ENCODE measurements at regions not wholly inside any gene's neighbourhood (a gene's known extent, or its start where the extent isn't known, plus 50 kb on each side); places are given as distances from the start of the nearest gene placed in this dataset.
"Not testable (repeated sequence)": the region's sequence is repeated elsewhere in the genome, so short reads cannot be mapped to it uniquely, and the experiment has no call there.

DNA sequence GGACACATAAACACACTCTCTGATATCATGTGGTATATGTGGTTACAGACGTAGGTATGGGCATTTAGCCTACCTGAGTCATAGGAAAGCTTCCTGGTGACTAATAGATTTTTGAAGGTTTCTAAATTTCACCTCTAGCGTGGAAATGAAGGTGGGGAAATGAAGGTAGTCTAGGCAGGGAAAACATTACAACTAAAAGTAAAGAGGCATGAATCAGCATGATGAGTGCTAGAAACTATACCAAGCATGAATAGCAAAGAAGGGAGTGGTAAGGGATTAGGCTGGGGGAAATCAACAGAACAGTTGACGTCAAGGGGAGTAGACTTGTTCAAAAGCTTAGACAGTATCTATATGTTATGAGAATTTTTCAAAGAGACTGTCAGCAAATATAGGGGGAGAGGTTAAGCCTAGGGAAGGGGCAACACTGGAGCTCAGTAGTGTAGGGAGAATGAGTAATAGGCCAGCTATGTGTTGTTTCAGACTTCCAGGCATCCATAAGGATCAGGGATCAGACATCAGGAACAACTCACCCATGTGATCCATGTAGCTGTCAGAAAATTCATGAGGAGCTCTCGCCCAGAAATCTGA lies 279.3 kb upstream of the DIPK2B start:
- peak; percentile 90 for DNase-seq (ENCODE audit: low read depth)

DNA sequence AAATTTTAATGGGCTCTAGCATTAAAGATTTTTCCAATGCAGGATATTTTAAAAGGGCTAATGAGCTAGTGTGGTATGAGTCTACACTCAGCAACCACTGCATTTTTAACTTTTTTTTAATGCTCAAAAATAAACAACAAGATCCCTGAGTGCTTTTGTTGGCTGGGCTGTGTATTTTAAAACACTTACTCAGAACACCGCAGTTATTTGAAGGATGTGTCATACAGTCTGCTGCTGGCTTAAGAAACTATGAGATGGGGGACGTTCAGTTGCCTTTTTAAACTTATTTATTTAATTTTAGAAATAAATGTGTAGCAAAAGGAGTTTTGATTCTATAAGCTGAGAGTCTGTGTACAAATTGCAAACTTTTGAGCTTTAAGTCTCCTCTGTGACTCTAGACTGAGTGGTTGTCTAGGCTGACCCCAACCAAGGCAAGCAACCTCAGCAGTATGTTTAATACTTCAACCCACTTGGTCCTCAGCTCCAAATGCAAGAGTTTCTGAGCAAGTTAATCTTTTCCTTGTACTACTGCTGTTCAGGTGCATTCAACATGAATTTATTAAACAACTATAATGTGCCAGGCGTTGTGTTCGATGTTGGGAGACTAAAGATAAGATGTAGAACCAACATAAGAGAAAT lies 278.6 kb upstream of the DIPK2B start:
- DNase-seq (ENCODE audit: low read depth) = peak; percentile 70

DNA sequence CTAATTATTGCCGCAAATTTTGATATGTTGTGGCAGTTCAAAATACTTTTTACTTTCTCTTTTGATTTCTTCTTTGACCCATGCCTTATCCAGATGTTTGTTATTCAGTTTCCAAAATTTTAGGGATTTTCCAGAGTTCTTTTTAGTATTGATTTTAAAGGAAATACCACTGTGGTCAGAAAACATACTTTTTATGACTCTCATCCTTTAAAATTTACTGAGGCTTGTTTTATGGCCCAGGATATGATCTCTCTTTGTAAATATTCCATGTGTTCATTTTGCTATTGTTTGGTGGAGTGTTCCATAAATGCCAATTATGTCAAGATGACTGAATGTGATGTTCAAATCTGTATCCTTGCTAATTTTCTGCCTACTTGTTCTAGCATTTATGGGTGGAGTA lies 272.3 kb upstream of the DIPK2B start:
- peak; percentile 78 for DNase-seq (ENCODE audit: low read depth)

- DNase-seq (ENCODE audit: low read depth) = not testable (repeated sequence)
Measured at GRCh38 chrX:45467537-45467936, 266.9 kb upstream of the DIPK2B start.

- DNase-seq (ENCODE audit: low read depth) = not testable (repeated sequence)
Measured at GRCh38 chrX:45455732-45456131, 255.1 kb upstream of the DIPK2B start.

- DNase-seq (ENCODE audit: low read depth) = no peak
Measured at GRCh38 chrX:45454290-45454689, 253.6 kb upstream of the DIPK2B start.

- no peak for DNase-seq (ENCODE audit: low read depth)
Measured at GRCh38 chrX:45449982-45450381, 249.3 kb upstream of the DIPK2B start.

DNA sequence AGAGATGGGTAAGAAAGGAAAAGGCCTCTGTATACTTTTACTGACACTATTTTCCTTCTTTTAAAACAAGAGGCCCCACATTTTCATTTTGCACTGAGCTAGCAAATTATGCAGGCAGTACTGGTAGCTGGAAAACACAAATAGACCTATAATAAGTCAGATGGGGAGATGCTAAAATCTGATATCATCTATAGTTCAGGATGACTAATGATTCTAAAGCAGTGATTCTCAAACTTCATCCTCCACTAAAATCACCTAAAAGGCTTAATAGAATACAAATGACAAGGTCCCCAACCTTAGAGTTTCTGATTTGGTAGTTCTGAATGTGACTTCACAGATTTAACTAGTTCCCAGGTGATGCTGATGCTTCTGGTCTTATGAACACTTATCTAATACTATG lies 247.3 kb upstream of the DIPK2B start:
- no peak for DNase-seq (ENCODE audit: low read depth)

DNA sequence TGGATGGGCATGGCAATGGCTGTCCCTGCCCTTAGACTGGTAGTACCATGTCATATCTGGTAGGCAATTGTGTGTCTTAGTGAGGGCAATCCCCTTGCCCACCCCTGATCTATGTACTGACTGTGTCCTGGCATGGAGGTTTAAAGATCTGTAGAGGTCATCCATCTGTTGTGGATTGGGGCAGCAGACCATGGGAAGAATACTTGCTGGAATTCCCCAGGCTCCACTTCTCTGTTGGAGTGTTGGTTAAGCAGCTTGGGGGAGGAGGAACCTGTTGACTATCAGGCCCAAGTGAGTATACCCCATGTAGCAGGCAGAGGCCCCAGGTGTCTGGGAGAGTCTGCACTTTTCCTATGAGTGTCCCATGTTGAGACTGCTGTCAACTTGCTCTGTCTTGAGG lies 246.7 kb upstream of the DIPK2B start:
- no peak for DNase-seq (ENCODE audit: low read depth)

GRCh38 chrX:45445745-45446412 lies 245.2 kb upstream of the DIPK2B start:
- DNase-seq (ENCODE audit: low read depth) = peak; percentile 62

GRCh38 chrX:45437186-45437585 lies 236.5 kb upstream of the DIPK2B start:
- DNase-seq (ENCODE audit: low read depth) = no peak

- no peak for DNase-seq (ENCODE audit: low read depth)
Measured at GRCh38 chrX:45435481-45435880, 234.8 kb upstream of the DIPK2B start.

- no peak for DNase-seq (ENCODE audit: low read depth)
Measured at GRCh38 chrX:45434231-45434630, 233.6 kb upstream of the DIPK2B start.

DNA sequence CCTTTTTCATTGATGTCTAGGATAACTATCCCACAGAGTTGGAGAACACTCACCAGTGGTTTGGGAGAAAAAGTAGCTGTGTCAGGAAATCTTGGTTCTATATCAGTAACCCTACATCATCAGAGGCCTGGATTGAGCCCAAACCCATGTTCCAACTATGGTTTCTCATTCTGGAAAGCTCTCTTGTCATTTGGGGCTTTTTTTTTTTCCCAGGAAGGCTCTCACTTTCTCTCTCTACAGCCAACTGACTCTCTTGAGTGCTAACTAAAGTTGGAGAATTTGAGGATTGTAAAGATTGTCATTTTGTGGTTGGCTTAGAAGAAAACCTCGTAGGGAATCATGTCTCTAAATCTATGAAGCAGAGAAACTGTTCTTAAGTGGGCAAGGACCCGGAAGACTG lies 228.2 kb upstream of the DIPK2B start:
- DNase-seq (ENCODE audit: low read depth) = no peak

DNA sequence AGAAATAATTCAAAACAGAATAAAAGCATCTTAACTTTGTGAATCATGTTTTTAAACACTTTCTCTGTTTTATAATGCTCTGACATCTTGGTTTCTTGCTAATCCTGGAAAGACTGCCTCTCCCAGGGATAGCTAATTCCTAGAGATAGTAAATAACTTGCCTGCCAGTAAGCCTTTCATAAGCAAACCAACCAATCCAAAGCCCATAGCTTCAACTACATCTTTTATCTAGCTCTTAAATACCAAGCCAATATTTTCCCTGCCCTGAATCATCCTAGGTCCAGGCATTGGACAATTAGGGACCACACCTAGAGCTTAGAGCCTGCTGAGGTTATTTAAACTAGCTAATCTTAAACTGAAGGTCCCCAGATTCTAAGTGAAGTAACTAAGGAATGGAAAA lies 223.7 kb upstream of the DIPK2B start:
- DNase-seq (ENCODE audit: low read depth) = no peak

- DNase-seq (ENCODE audit: low read depth) = no peak
Measured at GRCh38 chrX:45422216-45422925, 221.7 kb upstream of the DIPK2B start.

- no peak for DNase-seq (ENCODE audit: low read depth)
Measured at GRCh38 chrX:45421806-45422205, 221.1 kb upstream of the DIPK2B start.

- no peak for DNase-seq (ENCODE audit: low read depth)
Measured at GRCh38 chrX:45404206-45404605, 203.5 kb upstream of the DIPK2B start.

DNA sequence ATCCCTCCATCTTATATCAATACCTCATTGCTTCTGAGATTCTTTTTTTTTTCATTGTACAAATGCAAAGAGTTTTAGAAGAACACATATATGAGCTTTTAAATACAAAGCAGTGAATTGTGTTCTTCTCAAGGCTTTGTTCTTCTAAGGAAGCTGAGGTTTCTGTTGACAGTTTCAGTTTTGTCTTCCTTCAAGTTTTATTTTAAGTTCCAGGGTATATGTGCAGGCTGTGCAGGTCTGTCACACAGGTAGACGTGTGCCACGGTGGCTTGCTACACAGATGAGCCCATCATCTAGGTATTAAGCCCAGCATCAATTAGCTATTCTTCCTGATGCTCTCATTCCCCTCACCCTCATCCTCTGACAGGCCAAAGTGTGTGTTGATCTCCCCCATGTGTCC lies 201.2 kb upstream of the DIPK2B start:
- DNase-seq (ENCODE audit: low read depth) = no peak

DNA sequence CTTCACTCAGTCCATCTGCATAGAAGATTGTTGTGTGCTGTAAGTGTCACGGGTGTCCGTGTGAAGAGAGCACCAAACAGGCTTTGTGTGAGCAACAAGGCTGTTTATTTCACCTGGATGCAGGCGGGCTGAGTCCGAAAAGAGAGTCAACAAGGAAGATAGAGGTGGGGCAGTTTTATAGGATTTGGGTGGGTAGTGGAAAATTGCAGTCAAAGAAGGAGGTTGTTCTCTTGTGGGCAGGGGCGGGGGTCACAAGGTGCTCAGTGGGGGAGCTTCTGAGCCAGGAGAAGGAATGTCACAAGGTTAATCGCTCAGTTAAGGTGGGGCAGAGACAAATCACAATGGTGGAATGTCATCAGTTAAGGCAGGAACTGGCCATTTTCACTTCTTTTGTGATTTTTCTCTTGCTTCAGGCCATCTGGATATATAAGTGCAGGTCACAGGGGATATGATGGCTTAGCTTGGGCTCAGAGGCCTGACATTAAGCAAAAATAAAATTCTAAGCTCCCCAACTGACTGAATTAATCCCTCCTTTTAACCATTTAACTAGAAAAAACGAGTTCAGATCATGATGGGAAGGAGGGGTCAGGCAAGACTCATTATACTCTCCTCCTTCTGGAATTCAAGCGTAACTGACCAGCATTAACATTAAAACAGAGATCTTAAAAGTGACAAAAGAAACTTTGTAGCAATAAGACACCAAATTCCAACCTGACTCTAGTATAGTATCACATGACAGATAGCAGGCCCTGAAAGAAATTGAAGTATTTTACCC lies 200.5 kb upstream of the DIPK2B start:
- not testable (repeated sequence) for DNase-seq (ENCODE audit: low read depth)

DNA sequence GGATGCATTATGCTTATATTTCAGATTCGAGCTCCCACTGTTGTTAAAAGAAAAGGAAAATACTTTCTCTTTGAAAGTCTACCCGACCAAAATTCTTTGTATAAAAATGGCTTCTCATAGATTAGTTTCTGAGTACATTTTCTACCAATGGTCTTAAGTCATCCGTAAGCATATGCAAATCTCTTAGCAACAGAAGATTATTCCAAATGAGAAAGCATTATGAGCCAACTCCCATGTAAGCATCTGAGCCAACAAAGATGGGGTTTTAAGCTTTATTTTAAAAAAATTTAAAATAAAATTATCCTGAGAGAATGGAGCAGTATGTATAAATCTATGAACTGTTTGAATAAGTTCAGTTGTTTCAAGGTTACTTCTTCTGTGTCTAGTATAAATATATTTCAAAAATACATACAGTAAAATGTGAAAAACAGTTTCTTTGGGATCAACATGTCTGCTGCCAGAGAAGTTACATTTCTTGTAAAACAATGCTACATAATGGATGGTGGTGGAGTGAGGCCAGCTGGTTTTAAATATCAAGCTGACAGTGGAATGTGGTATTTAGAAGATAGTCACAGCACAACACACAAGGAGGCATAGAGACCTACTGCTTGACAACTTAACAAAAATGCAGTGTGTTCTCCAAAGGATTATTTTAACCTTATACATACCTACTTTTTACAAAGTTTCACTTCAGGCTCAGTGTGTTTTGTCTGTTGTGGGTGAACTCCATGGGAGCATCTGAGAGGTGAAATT lies 199.5 kb upstream of the DIPK2B start:
- DNase-seq (ENCODE audit: low read depth) = no peak

Data from HS-5 (cell line).